Mucosa of descending colon (tissue), 3 donors: ENCODE measurements at regions not wholly inside any gene's neighbourhood (a gene's known extent, or its start where the extent isn't known, plus 50 kb on each side); places are given as distances from the start of the nearest gene placed in this dataset.

Experiments
- ATAC-seq: fragments of 200-7000 bp; cut with Tn5 transposase; one replicate; pipeline ENCODE4 v1.9.1; 2020; ENCODE audit warnings: mild to moderate bottlenecking, moderate library complexity
- DNase-seq, 3 donors: peaks; one replicate each; pipeline ENCODE4 v3.0.0-alpha.2; 2020
- H3K36me3 ChIP-seq: fragments of 200-600 bp; one replicate; pipeline ENCODE4 v1.8.0; 2021; ENCODE audit warnings: low read depth, mild to moderate bottlenecking
- H3K4me1 ChIP-seq: fragments of 200-600 bp; one replicate; pipeline ENCODE4 v1.8.0; 2021; ENCODE audit warnings: low read depth, mild to moderate bottlenecking
- H3K4me3 ChIP-seq: fragments of 200-600 bp; one replicate; pipeline ENCODE4 v1.8.0; 2021; ENCODE audit warnings: mild to moderate bottlenecking
- H3K9me3 ChIP-seq: fragments of 200-600 bp; one replicate; pipeline ENCODE4 v1.8.0; 2021; ENCODE audit warnings: mild to moderate bottlenecking
- intact Hi-C, 2 donors: fragments of 100-400 bp; cut with DNase I in 1 of 2; cut with micrococcal nuclease in 1 of 2; formaldehyde crosslinking; loops; one replicate each; pipeline versions ENCODE4 v1.11.0 to v1.11.1; 2022; cut with DNase I, micrococcal nuclease
- TF ChIP-seq, protein P1 (sequence below): fragments of 200-600 bp; IDR thresholded peaks from one replicate; pipeline ENCODE4 v1.8.0; 2022; ENCODE audit warnings: antibody characterized with exemption, mild to moderate bottlenecking
- donor health status: DM: no; HTN: no; CAD: no; lungs with moderate emphysema.
- donor health status: DM: no; HTN: no; CAD: no.
- donor health status: DM: no; HTN: yes; CAD: no.

DNA sequence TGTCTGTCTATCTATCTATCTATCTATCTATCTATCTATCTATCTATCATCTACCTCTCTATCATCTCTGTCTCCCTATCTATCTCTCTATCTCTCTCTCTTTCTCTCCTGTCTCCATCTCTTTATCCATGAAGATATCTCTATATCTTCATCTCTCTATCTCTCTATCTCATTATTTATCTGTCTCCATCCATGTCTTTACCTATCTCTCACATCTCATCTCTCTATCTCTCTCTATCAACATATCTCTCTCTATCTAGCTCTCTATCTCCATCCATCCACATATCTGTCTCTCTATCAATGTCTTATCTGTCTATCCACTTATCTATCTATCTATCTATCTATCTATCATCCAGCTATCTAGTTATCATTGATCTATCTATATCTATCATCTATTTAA lies 292.1 kb upstream of the IRX2 start:
- TF ChIP-seq, protein P1, sequence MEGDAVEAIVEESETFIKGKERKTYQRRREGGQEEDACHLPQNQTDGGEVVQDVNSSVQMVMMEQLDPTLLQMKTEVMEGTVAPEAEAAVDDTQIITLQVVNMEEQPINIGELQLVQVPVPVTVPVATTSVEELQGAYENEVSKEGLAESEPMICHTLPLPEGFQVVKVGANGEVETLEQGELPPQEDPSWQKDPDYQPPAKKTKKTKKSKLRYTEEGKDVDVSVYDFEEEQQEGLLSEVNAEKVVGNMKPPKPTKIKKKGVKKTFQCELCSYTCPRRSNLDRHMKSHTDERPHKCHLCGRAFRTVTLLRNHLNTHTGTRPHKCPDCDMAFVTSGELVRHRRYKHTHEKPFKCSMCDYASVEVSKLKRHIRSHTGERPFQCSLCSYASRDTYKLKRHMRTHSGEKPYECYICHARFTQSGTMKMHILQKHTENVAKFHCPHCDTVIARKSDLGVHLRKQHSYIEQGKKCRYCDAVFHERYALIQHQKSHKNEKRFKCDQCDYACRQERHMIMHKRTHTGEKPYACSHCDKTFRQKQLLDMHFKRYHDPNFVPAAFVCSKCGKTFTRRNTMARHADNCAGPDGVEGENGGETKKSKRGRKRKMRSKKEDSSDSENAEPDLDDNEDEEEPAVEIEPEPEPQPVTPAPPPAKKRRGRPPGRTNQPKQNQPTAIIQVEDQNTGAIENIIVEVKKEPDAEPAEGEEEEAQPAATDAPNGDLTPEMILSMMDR, result no peak
- Histone ChIP-seq H3K9me3 (no peaks in the 10 kb centered on the region), H3K4me3 (no peak overlapping the region), H3K4me1 (no peaks in the 10 kb centered on the region), H3K36me3 (no peaks in the 10 kb centered on the region)
- DNase-seq, result no peak
- ATAC-seq, result no peak
- intact Hi-C loops, result no loop called here

DNA sequence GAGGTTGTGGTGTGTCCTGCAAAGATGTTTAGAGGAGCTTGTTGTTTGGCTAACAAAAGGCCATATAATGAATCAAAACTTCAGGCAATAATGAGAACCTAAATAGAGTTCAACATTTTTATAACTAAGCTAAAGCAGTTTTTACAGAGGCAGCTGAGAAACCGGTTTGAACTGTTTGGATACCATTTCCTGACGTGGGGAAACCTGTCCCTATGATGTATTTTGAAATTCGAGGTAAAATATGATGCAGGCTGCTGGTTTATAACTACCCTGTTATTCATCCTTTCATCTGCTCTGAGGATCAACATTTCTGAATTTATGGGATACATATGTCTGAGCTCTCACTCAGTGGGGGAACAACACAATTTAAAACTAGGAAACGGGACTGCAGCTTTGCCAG lies 289.5 kb upstream of the IRX2 start:
- intact Hi-C loops, result no loop called here
- TF ChIP-seq, protein P1, result no peak
- no peaks in the 10 kb centered on the region for H3K4me1 ChIP-seq
- DNase-seq (no peak), ATAC-seq (no peak)
- no peaks in the 10 kb centered on the region for H3K36me3 ChIP-seq
- H3K4me3 ChIP-seq, result no peak overlapping the region
- no peaks in the 10 kb centered on the region for H3K9me3 ChIP-seq

DNA sequence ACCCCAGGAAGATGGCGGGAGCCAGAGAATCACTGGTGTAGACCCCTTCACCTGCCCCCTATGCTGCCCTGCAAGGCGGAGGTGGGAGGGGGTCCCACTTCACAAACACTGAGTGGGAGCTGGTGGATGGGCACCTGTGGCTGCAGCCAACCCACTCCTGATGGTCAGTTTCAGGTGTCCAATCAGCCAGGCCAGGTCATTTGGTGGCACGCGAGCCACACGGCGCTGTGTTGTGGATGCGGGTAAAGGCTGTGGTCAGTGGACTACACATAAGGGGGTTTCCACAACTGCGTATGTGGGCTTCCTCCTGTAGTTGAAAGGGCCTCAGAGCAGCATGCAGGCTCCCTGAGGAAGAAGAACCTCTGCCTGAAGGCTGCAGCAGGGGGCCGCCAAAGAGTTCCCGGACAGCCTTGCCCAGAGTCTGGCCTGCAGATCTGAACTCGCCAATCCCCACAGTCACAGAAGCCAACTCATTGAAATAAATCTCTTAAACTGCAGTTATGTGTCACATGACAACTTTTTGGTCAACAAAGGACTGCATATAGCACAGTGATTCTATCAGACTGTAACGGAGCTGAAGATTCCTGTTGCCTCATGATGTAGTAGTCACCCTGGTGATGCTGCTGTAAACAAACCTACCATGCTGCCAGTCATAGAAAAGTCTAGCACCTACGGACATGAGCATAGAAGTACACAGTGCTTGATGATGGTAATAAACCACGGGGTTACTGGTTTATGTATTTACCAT lies 284.7 kb upstream of the IRX2 start:
- Histone ChIP-seq H3K4me1 (no peaks in the 10 kb centered on the region), H3K4me3 (no peak overlapping the region), H3K9me3 (peaks cover 5% of the 10 kb centered on the region), H3K36me3 (no peaks in the 10 kb centered on the region)
- TF ChIP-seq, protein P1, result no peak
- intact Hi-C loops, result no loop called here
- DNase-seq (no peak), ATAC-seq (no peak)

DNA sequence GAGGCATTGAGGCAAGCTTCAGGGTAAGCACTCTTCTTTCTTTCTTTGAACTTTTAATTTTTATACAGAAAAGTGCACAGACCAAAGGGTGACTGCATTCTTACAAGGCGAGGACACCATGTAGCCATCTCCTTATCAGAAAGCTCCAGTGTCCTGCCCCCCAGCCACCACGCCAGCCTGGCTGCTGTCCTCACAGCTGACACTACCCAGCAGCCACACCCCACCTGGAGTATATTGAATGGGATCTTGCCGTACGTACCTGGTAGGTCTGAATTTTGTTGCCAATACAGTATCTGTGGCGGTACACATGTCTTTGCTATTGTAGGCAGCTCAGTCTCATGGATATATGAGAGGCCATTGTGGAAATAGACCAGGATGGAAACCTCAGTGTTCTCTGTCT lies 284.0 kb upstream of the IRX2 start:
- Histone ChIP-seq H3K4me3 (no peak overlapping the region), H3K4me1 (no peaks in the 10 kb centered on the region), H3K36me3 (no peaks in the 10 kb centered on the region), H3K9me3 (peaks cover 5% of the 10 kb centered on the region)
- ATAC-seq (no peak), DNase-seq (no peak)
- TF ChIP-seq, protein P1, result no peak
- intact Hi-C loops, result no loop called here

DNA sequence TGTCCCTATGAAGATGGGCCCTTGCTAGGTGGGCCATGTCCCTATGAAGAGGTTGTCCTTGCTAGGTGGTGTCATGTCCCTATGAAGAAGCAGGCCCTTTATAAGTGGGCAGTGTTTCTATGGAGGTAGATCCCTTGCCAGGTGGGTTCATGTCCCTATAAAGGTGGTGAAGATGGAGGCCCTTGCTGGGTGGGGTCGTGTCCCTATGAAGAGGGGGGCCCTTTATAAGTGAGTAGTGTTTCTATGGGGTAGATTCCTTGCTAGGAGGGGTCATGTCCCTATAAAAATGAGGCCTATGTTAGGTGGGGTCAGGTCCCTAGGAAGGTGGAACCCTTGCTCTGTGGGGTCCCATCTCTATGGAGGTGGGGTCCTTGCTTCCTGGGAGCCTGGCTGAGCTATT lies 283.4 kb upstream of the IRX2 start:
- Histone ChIP-seq H3K4me1 (no peaks in the 10 kb centered on the region), H3K9me3 (peaks cover 5% of the 10 kb centered on the region), H3K4me3 (no peak overlapping the region), H3K36me3 (no peaks in the 10 kb centered on the region)
- TF ChIP-seq, protein P1, result no peak
- no peak for DNase-seq
- ATAC-seq, result no peak
- intact Hi-C loops, result no loop called here

DNA sequence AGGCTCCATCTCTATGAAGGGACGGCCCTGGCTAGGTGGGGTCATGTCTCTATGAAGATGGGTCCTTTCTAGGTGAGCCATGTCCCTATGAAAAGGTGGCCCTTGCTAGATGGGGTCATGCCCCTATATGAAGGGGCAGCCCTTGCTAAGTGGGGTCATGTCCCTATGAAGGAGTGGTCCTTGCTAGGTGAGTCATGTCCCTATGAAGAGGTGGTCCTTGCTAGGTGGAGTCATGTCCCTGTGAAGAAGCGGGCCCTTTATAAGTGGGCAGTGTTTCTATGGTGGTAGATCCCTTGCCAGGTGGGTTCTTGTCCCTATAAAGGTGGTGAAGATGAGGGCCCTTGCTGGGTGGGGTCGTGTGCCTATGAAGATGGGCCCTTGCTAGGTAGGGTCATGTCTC lies 283.0 kb upstream of the IRX2 start:
- DNase-seq (no peak), ATAC-seq (no peak)
- Histone ChIP-seq H3K9me3 (peaks cover 5% of the 10 kb centered on the region), H3K4me3 (no peak overlapping the region), H3K36me3 (no peaks in the 10 kb centered on the region), H3K4me1 (no peaks in the 10 kb centered on the region)
- intact Hi-C loops, result no loop called here
- TF ChIP-seq, protein P1, result no peak
